ENCODE measurements at regions not wholly inside any gene's neighbourhood (a gene's known extent, or its start where the extent isn't known, plus 50 kb on each side); places are given as distances from the start of the nearest gene placed in this dataset.

- H3K4me3 ChIP-seq (replicated peaks; ENCODE audit: low read depth, low read length) = no peak overlapping the region
- TF ChIP-seq CTCF (IDR thresholded peaks at IDR 0.05; ENCODE audit: low read depth, low read length, missing control alignments) = no peak
- peak; percentile 14 for DNase-seq (ENCODE audit: extremely low read depth, low read depth)
Measured at GRCh38 chr4:166318810-166319525, 445.9 kb downstream of the TLL1 start.

GRCh38 chr4:166323250-166323649, 450.2 kb downstream of the TLL1 start:
- TF ChIP-seq CTCF (IDR thresholded peaks at IDR 0.05; ENCODE audit: low read depth, low read length, missing control alignments) = no peak
- no peak for DNase-seq (ENCODE audit: extremely low read depth, low read depth)
- no peak overlapping the region for H3K4me3 ChIP-seq (replicated peaks; ENCODE audit: low read depth, low read length)

- TF ChIP-seq CTCF (IDR thresholded peaks at IDR 0.05; ENCODE audit: low read depth, low read length, missing control alignments) = peak; percentile 53
- DNase-seq (ENCODE audit: extremely low read depth, low read depth) = peak; percentile 16
- no peak overlapping the region for H3K4me3 ChIP-seq (replicated peaks; ENCODE audit: low read depth, low read length)
Measured at GRCh38 chr4:166324321-166324720, 451.3 kb downstream of the TLL1 start.

DNA sequence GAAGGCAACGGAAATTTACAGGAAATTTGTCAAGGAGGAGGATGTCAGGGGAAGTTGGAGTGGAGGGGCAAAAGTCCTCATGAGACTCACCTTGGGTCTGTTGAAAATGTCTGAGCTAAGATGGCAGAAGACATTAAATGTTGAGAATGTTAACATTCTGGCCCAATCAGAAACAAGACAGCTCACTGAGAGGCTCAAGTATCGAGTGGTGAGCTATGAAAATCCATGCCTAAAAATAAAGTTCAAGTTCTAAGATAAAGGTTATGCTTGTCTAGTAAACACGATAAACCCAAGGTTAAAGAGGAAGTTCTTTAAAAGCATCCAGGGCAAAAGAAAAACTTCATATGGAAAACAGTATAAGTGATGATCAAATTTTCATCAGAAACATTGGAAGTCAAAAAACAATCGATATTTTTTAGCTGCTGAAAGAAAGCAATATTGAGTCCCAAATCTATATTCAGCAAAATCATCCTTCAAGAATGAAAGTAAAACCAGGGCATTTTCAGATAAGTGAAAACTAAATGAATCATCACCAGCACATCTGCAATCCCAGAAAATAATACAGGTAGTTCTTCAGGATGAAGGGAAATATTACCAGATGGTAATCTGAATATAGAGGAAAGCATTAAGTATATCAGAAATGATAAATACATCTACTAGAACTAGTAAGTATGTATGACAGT, 462.4 kb downstream of the TLL1 start:
- H3K4me3 ChIP-seq (replicated peaks; ENCODE audit: low read depth, low read length) = no peak overlapping the region
- no peak for DNase-seq (ENCODE audit: extremely low read depth, low read depth)
- no peak for TF ChIP-seq CTCF (IDR thresholded peaks at IDR 0.05; ENCODE audit: low read depth, low read length, missing control alignments)

- no peak for DNase-seq (ENCODE audit: extremely low read depth, low read depth)
- no peak for TF ChIP-seq CTCF (IDR thresholded peaks at IDR 0.05; ENCODE audit: low read depth, low read length, missing control alignments)
- no peak overlapping the region for H3K4me3 ChIP-seq (replicated peaks; ENCODE audit: low read depth, low read length)
Measured at GRCh38 chr4:166341992-166342391, 469.0 kb downstream of the TLL1 start.

GRCh38 chr4:166363198-166363597, 490.2 kb downstream of the TLL1 start:
- H3K4me3 ChIP-seq (replicated peaks; ENCODE audit: low read depth, low read length) = no peak overlapping the region
- no peak for DNase-seq (ENCODE audit: extremely low read depth, low read depth)
- no peak for TF ChIP-seq CTCF (IDR thresholded peaks at IDR 0.05; ENCODE audit: low read depth, low read length, missing control alignments)

Measured in HFF-Myc (cell line).